ENCODE measurements at regions not wholly inside any gene's neighbourhood (a gene's known extent, or its start where the extent isn't known, plus 50 kb on each side); places are given as distances from the start of the nearest gene placed in this dataset.
"Not testable (repeated sequence)": the region's sequence is repeated elsewhere in the genome, so short reads cannot be mapped to it uniquely, and the experiment has no call there.

- WGBS, 2 experiments (ENCODE audit: extremely low coverage in 2 of 2, insufficient read length in 1 of 2): no CpG with 5 or more reads among the region's 6 CpGs
- H4K91ac ChIP-seq (ENCODE audit: insufficient read depth, low read depth, low read length); H3K23ac ChIP-seq (ENCODE audit: low read depth, low read length); H2BK20ac ChIP-seq (ENCODE audit: low read depth, low read length); H3K4me3 ChIP-seq (ENCODE audit: insufficient read depth, low read depth, low read length); H2BK120ac ChIP-seq (ENCODE audit: low read depth, low read length); H2AK5ac ChIP-seq (ENCODE audit: low read depth, low read length); H2BK15ac ChIP-seq (ENCODE audit: low read depth, low read length); H2AK9ac ChIP-seq (replicated peaks; ENCODE audit: low read depth, low read length, poor library complexity); H3K36me3 ChIP-seq (ENCODE audit: control insufficient read depth, insufficient read depth, low read length); H3K79me1 ChIP-seq (ENCODE audit: low read depth in 1 of 2, low read length in 2 of 2); H3K27me3 ChIP-seq (ENCODE audit: control insufficient read depth, insufficient read depth, low read length); H3K4ac ChIP-seq (ENCODE audit: low read depth, low read length); H3K14ac ChIP-seq (replicated peaks; ENCODE audit: low read depth, low read length); CTCF ChIA-PET; ATAC-seq (ENCODE audit: low read depth); dilution Hi-C loops (cut with HindIII; ENCODE audit: low sequenced_read_pairs, unreplicated experiment); H3K9ac ChIP-seq (ENCODE audit: low read depth, low read length); H3K9me1 ChIP-seq (ENCODE audit: insufficient read depth, low read length); H4K20me1 ChIP-seq (ENCODE audit: insufficient read depth, low read length); H3K18ac ChIP-seq (ENCODE audit: low read depth, low read length); POLR2A ChIA-PET (ENCODE audit: unreplicated experiment); H4K8ac ChIP-seq (ENCODE audit: low read depth in 2 of 2, low read length in 2 of 2); intact Hi-C loops (cut with micrococcal nuclease); H2BK5ac ChIP-seq (ENCODE audit: low read depth, low read length, poor library complexity, severe bottlenecking); H4K5ac ChIP-seq (ENCODE audit: low read depth, low read length); DNase-seq; H3K4me1 ChIP-seq (ENCODE audit: control insufficient read depth, insufficient read depth, low read length); H3K27ac ChIP-seq (ENCODE audit: insufficient read depth, low read length); H3K9me3 ChIP-seq (ENCODE audit: control insufficient read depth, insufficient read depth, low read length); BruUV-seq (replicated peaks); in situ Hi-C loops (cut with MboI; ENCODE audit: low sequenced_read_pairs); H2AFZ ChIP-seq (replicated peaks; ENCODE audit: low read length, poor library complexity); H3K4me2 ChIP-seq (ENCODE audit: low read depth, low read length); H3K56ac ChIP-seq (ENCODE audit: extremely low read depth, insufficient read depth, low read length): not testable (repeated sequence)
Observed at GRCh38 chr1:146645978-146646604, 292.0 kb upstream of the NBPF12 start.

- DNase-seq; H3K27ac ChIP-seq (ENCODE audit: insufficient read depth, low read length); H3K4me3 ChIP-seq (ENCODE audit: insufficient read depth, low read depth, low read length); H3K4me1 ChIP-seq (ENCODE audit: control insufficient read depth, insufficient read depth, low read length); H4K8ac ChIP-seq (ENCODE audit: low read depth in 2 of 2, low read length in 2 of 2); H3K4ac ChIP-seq (ENCODE audit: low read depth, low read length); H3K14ac ChIP-seq (replicated peaks; ENCODE audit: low read depth, low read length); in situ Hi-C loops (cut with MboI; ENCODE audit: low sequenced_read_pairs); H3K4me2 ChIP-seq (ENCODE audit: low read depth, low read length); H4K91ac ChIP-seq (ENCODE audit: insufficient read depth, low read depth, low read length); CTCF ChIA-PET; H3K27me3 ChIP-seq (ENCODE audit: control insufficient read depth, insufficient read depth, low read length); ATAC-seq (ENCODE audit: low read depth); H4K5ac ChIP-seq (ENCODE audit: low read depth, low read length); H3K9me1 ChIP-seq (ENCODE audit: insufficient read depth, low read length); H3K9ac ChIP-seq (ENCODE audit: low read depth, low read length); H3K9me3 ChIP-seq (ENCODE audit: control insufficient read depth, insufficient read depth, low read length); H3K23ac ChIP-seq (ENCODE audit: low read depth, low read length); H2BK120ac ChIP-seq (ENCODE audit: low read depth, low read length); H4K20me1 ChIP-seq (ENCODE audit: insufficient read depth, low read length); H2AK5ac ChIP-seq (ENCODE audit: low read depth, low read length); H3K79me1 ChIP-seq (ENCODE audit: low read depth in 1 of 2, low read length in 2 of 2); H2BK20ac ChIP-seq (ENCODE audit: low read depth, low read length); H2AK9ac ChIP-seq (replicated peaks; ENCODE audit: low read depth, low read length, poor library complexity); dilution Hi-C loops (cut with HindIII; ENCODE audit: low sequenced_read_pairs, unreplicated experiment); H3K36me3 ChIP-seq (ENCODE audit: control insufficient read depth, insufficient read depth, low read length); H2BK5ac ChIP-seq (ENCODE audit: low read depth, low read length, poor library complexity, severe bottlenecking); H3K56ac ChIP-seq (ENCODE audit: extremely low read depth, insufficient read depth, low read length); intact Hi-C loops (cut with micrococcal nuclease); H2BK15ac ChIP-seq (ENCODE audit: low read depth, low read length); POLR2A ChIA-PET (ENCODE audit: unreplicated experiment); H2AFZ ChIP-seq (replicated peaks; ENCODE audit: low read length, poor library complexity); H3K18ac ChIP-seq (ENCODE audit: low read depth, low read length); BruUV-seq (replicated peaks): not testable (repeated sequence)
- WGBS, 2 experiments (ENCODE audit: extremely low coverage in 2 of 2, insufficient read length in 1 of 2): no CpG with 5 or more reads among the region's 3 CpGs
Observed at GRCh38 chr1:146641534-146641933, 296.6 kb upstream of the NBPF12 start.
